A673 (cell line): ENCODE measurements at regions not wholly inside any gene's neighbourhood (a gene's known extent, or its start where the extent isn't known, plus 50 kb on each side); places are given as distances from the start of the nearest gene placed in this dataset.

Experiments
- BruUV-seq: library from RNA; stranded (reverse); fragments of 400-500 nt; replicated peaks from 2 replicates; lab custom pipeline; 2021; lab: Mats Ljungman, UMichigan
- CTCF ChIA-PET: fragments of 300-600 bp; sonication (Branson Sonifier 250); formaldehyde crosslinking; loops from one replicate; lab custom pipeline; 2022; ENCODE audit warnings: antibody characterized with exemption; lab: Charles Lee
- POLR2A ChIA-PET: fragments of 300-600 bp; sonication (Branson Sonifier 250); formaldehyde crosslinking; loops from one replicate; lab custom pipeline; 2022; ENCODE audit warnings: antibody characterized with exemption; ENCODE audit not compliant: low non-redundant PET; lab: Charles Lee
- DNase-seq: peaks from one replicate; pipeline ENCODE4 v3.0.0-alpha.2; 2015; ENCODE audit warnings: low spot score
- H3K27ac ChIP-seq: fragments of 200-600 bp; sonication (generic); 2 replicates; pipeline ENCODE4 v1.5.1; 2016; ENCODE audit warnings: mixed run types, low read depth, mild to moderate bottlenecking, mixed read lengths, antibody characterized with exemption, low read length; ENCODE audit not compliant: poor library complexity, severe bottlenecking
- H3K27me3 ChIP-seq: fragments of 200-600 bp; sonication (generic); replicated peaks from 2 replicates; pipeline ENCODE4 v1.6.1; 2017; ENCODE audit warnings: mixed run types, low read depth, mild to moderate bottlenecking, mixed read lengths, antibody characterized with exemption, low read length; ENCODE audit not compliant: insufficient read depth, poor library complexity
- H3K36me3 ChIP-seq: fragments of 200-600 bp; sonication (generic); 2 replicates; pipeline ENCODE4 v1.6.1; 2016; ENCODE audit warnings: mixed run types, mild to moderate bottlenecking, mixed read lengths, antibody characterized with exemption, low read length; ENCODE audit not compliant: insufficient read depth, poor library complexity, severe bottlenecking
- H3K4me1 ChIP-seq: fragments of 200-600 bp; sonication (generic); 2 replicates; pipeline ENCODE4 v1.6.1; 2017; ENCODE audit warnings: mixed run types, mild to moderate bottlenecking, mixed read lengths, antibody characterized with exemption, low read length; ENCODE audit not compliant: insufficient read depth, poor library complexity, severe bottlenecking
- H3K4me3 ChIP-seq: fragments of 200-600 bp; sonication (generic); 2 replicates; pipeline ENCODE4 v1.5.1; 2016; ENCODE audit warnings: low read depth, mixed run types, mild to moderate bottlenecking, mixed read lengths, low read length; ENCODE audit not compliant: poor library complexity, severe bottlenecking
- H3K9me3 ChIP-seq: fragments of 200-600 bp; sonication (generic); 2 replicates; pipeline ENCODE4 v1.6.1; 2016; ENCODE audit warnings: mixed run types, low read depth, mild to moderate bottlenecking, mixed read lengths, antibody characterized with exemption, low read length; ENCODE audit not compliant: poor library complexity, severe bottlenecking
- EZH2 ChIP-seq: fragments of 200-600 bp; sonication (generic); IDR thresholded peaks from 2 replicates; pipeline ENCODE4 v1.6.1; 2017; ENCODE audit warnings: borderline replicate concordance, low read depth, mild to moderate bottlenecking, mixed read lengths, antibody characterized with exemption, low read length; ENCODE audit not compliant: poor library complexity, severe bottlenecking
- intact Hi-C: fragments of 100-400 bp; cut with micrococcal nuclease; formaldehyde crosslinking; loops from one replicate; pipeline ENCODE4 v1.10.0; 2022; ENCODE audit not compliant: unreplicated experiment
- TF ChIP-seq, protein P1 (sequence below): fragments of 300-800, 200-600 bp; sonication (generic); conservative IDR thresholded peaks from 2 replicates; pipeline ENCODE4 v1.5.1; 2017; ENCODE audit warnings: low read depth, mild to moderate bottlenecking, antibody characterized with exemption, low read length, moderate library complexity, mixed read lengths

GRCh38 chr9:16143310-16143709, 590.5 kb downstream of the CCDC171 start:
- POLR2A ChIA-PET: no interaction called here
- Histone ChIP-seq H3K36me3 (no peaks in the 10 kb centered on the region), H3K4me1 (peaks cover 5% of the 10 kb centered on the region), H3K4me3 (no peak overlapping the region), H3K27me3 (no peaks in the 10 kb centered on the region), H3K9me3 (no peaks in the 10 kb centered on the region), H3K27ac (no peak overlapping the region)
- no TSS peak for BruUV-seq
- CTCF ChIA-PET: no interaction called here
- TF ChIP-seq, protein P1, sequence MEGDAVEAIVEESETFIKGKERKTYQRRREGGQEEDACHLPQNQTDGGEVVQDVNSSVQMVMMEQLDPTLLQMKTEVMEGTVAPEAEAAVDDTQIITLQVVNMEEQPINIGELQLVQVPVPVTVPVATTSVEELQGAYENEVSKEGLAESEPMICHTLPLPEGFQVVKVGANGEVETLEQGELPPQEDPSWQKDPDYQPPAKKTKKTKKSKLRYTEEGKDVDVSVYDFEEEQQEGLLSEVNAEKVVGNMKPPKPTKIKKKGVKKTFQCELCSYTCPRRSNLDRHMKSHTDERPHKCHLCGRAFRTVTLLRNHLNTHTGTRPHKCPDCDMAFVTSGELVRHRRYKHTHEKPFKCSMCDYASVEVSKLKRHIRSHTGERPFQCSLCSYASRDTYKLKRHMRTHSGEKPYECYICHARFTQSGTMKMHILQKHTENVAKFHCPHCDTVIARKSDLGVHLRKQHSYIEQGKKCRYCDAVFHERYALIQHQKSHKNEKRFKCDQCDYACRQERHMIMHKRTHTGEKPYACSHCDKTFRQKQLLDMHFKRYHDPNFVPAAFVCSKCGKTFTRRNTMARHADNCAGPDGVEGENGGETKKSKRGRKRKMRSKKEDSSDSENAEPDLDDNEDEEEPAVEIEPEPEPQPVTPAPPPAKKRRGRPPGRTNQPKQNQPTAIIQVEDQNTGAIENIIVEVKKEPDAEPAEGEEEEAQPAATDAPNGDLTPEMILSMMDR: no peak
- no peak for TF ChIP-seq EZH2
- intact Hi-C loops: no loop called here
- DNase-seq: no peak

GRCh38 chr9:16143947-16144890, 591.4 kb downstream of the CCDC171 start:
- no peaks in the 10 kb centered on the region for H3K36me3 ChIP-seq
- intact Hi-C loops: no loop called here
- H3K4me1 ChIP-seq: peaks cover 5% of the 10 kb centered on the region
- ChIA-PET CTCF (no interaction called here), POLR2A (no interaction called here)
- TF ChIP-seq, protein P1: no peak
- no peak for TF ChIP-seq EZH2
- H3K27me3 ChIP-seq: no peaks in the 10 kb centered on the region
- H3K9me3 ChIP-seq: no peaks in the 10 kb centered on the region
- no peak for DNase-seq
- no peak overlapping the region for H3K27ac ChIP-seq
- BruUV-seq: no TSS peak
- no peak overlapping the region for H3K4me3 ChIP-seq

- Histone ChIP-seq H3K4me1 (peaks cover 5% of the 10 kb centered on the region), H3K27ac (no peak overlapping the region), H3K27me3 (no peaks in the 10 kb centered on the region), H3K4me3 (no peak overlapping the region), H3K9me3 (no peaks in the 10 kb centered on the region), H3K36me3 (no peaks in the 10 kb centered on the region)
- BruUV-seq: no TSS peak
- intact Hi-C loops: no loop called here
- DNase-seq: no peak
- CTCF ChIA-PET: no interaction called here
- no peak for TF ChIP-seq EZH2
- TF ChIP-seq, protein P1: no peak
- POLR2A ChIA-PET: no interaction called here
Observed at GRCh38 chr9:16145196-16145950, 592.5 kb downstream of the CCDC171 start.
